GM23338 (cell line): ENCODE measurements at regions not wholly inside any gene's neighbourhood (a gene's known extent, or its start where the extent isn't known, plus 50 kb on each side); places are given as distances from the start of the nearest gene placed in this dataset.

ENCODE experiments used
- ATAC-seq: fragments of 200-7000 bp; cut with Tn5 transposase; 3 replicates; pipeline ENCODE4 v1.9.1; 2020
- DNase-seq: peaks from one replicate; pipeline ENCODE4 v3.0.0-alpha.2; 2015; ENCODE audit warnings: low spot score
- H2AFZ ChIP-seq: fragments of 200-600 bp; sonication (generic); 2 replicates; pipeline ENCODE4 v1.8.0; 2016; ENCODE audit warnings: antibody characterized with exemption, mild to moderate bottlenecking, moderate library complexity
- H3F3A ChIP-seq: fragments of 200-600 bp; sonication (generic); replicated peaks from 2 replicates; pipeline ENCODE4 v1.8.0; 2017; ENCODE audit warnings: antibody characterized with exemption, mixed run types, low read depth
- H3K27ac ChIP-seq: fragments of 200-600 bp; sonication (generic); 2 replicates; pipeline ENCODE4 v1.6.1; 2016; ENCODE audit warnings: low read depth
- H3K27me3 ChIP-seq: fragments of 200-600 bp; sonication (generic); 2 replicates; pipeline ENCODE4 v1.8.0; 2016; ENCODE audit warnings: mild to moderate bottlenecking, mixed run types, moderate library complexity; ENCODE audit not compliant: insufficient read depth
- H3K36me3 ChIP-seq: fragments of 200-600 bp; sonication (generic); 2 replicates; pipeline ENCODE4 v1.8.0; 2016; ENCODE audit warnings: mild to moderate bottlenecking; ENCODE audit not compliant: insufficient read depth
- H3K4me1 ChIP-seq: fragments of 200-600 bp; sonication (generic); 2 replicates; pipeline ENCODE4 v1.8.0; 2016; ENCODE audit warnings: mild to moderate bottlenecking, moderate library complexity; ENCODE audit not compliant: insufficient read depth
- H3K4me2 ChIP-seq: fragments of 200-600 bp; sonication (generic); 2 replicates; pipeline ENCODE4 v1.7.1; 2017; ENCODE audit warnings: mixed run types
- H3K4me3 ChIP-seq: fragments of 200-600 bp; sonication (generic); 2 replicates; pipeline ENCODE4 v1.6.1; 2016; ENCODE audit warnings: mixed run types
- H3K79me2 ChIP-seq: fragments of 200-600 bp; sonication (generic); replicated peaks from 2 replicates; pipeline ENCODE4 v1.8.0; 2017; ENCODE audit warnings: mild to moderate bottlenecking; ENCODE audit not compliant: insufficient read depth
- H3K9me2 ChIP-seq: fragments of 200-600 bp; sonication (generic); 2 replicates; pipeline ENCODE4 v1.8.0; 2017; ENCODE audit not compliant: insufficient read depth
- H4K20me1 ChIP-seq: fragments of 200-600 bp; sonication (generic); replicated peaks from 2 replicates; pipeline ENCODE4 v1.8.0; 2017; ENCODE audit warnings: mild to moderate bottlenecking; ENCODE audit not compliant: insufficient read depth
- H3K27ac Mint-ChIP-seq: 2 replicates; pipeline ENCODE4 v1.8.0; 2020; ENCODE audit warnings: inconsistent platforms, mild to moderate bottlenecking, moderate library complexity, mixed read lengths
- H3K27me3 Mint-ChIP-seq: 3 replicates; pipeline ENCODE4 v1.8.0; 2022; ENCODE audit warnings: low read depth, mild to moderate bottlenecking, moderate library complexity, mixed read lengths, inconsistent platforms; ENCODE audit not compliant: insufficient read depth, poor library complexity
- H3K36me3 Mint-ChIP-seq: 3 replicates; pipeline ENCODE4 v1.8.0; 2021; ENCODE audit warnings: low read depth, mild to moderate bottlenecking, inconsistent platforms, moderate library complexity, mixed read lengths
- H3K4me1 Mint-ChIP-seq: 3 replicates; pipeline ENCODE4 v1.8.0; 2020; ENCODE audit warnings: mild to moderate bottlenecking, inconsistent platforms, mixed read lengths
- H3K4me3 Mint-ChIP-seq: 3 replicates; pipeline ENCODE4 v1.8.0; 2021; ENCODE audit warnings: moderate library complexity, mild to moderate bottlenecking, inconsistent platforms, mixed read lengths
- H3K9me3 Mint-ChIP-seq: 3 replicates; pipeline ENCODE4 v1.8.0; 2020; ENCODE audit warnings: moderate library complexity, mild to moderate bottlenecking, inconsistent platforms, mixed read lengths
- CREB1 ChIP-seq: fragments of 250-450 bp; sonication (Bioruptor Pico); IDR thresholded peaks from 2 replicates; pipeline ENCODE4 v1.5.0; 2020; ENCODE audit warnings: low read depth, mild to moderate bottlenecking, moderate library complexity
- EZH2 ChIP-seq: fragments of 200-600 bp; sonication (generic); IDR thresholded peaks from one replicate; pipeline ENCODE4 v1.8.0; 2017; ENCODE audit warnings: antibody characterized with exemption, mild to moderate bottlenecking, low read depth; ENCODE audit not compliant: unreplicated experiment
- EZH2phosphoT487 ChIP-seq: fragments of 200-600 bp; sonication (generic); IDR thresholded peaks from one replicate; pipeline ENCODE4 v1.8.1; 2018; ENCODE audit warnings: antibody characterized with exemption; ENCODE audit not compliant: unreplicated experiment
- JUNB ChIP-seq: IDR thresholded peaks from one replicate; pipeline ENCODE4 v1.6.1; 2016; ENCODE audit warnings: antibody characterized with exemption; ENCODE audit not compliant: unreplicated experiment
- NANOG ChIP-seq: IDR thresholded peaks from 2 replicates; pipeline ENCODE4 v1.6.1; 2016; ENCODE audit warnings: antibody characterized with exemption, borderline replicate concordance
- POLR2AphosphoS5 ChIP-seq: IDR thresholded peaks from 2 replicates; pipeline ENCODE4 v1.6.1; 2016; ENCODE audit warnings: antibody characterized with exemption, low read depth
- REST ChIP-seq: IDR thresholded peaks from one replicate; pipeline ENCODE4 v1.6.1; 2018; ENCODE audit warnings: antibody characterized with exemption; ENCODE audit not compliant: unreplicated experiment
- STAT1 ChIP-seq: IDR thresholded peaks from one replicate; pipeline ENCODE4 v1.6.1; 2016; ENCODE audit warnings: antibody characterized with exemption; ENCODE audit not compliant: unreplicated experiment
- ZNF114 ChIP-seq: fragments of 250-450 bp; sonication (Bioruptor Pico); IDR thresholded peaks from 2 replicates; pipeline ENCODE4 v1.5.0; 2020; ENCODE audit warnings: mild to moderate bottlenecking, moderate library complexity
- ZNF331 ChIP-seq: fragments of 250-450 bp; sonication (Bioruptor Pico); IDR thresholded peaks from 2 replicates; pipeline ENCODE4 v1.5.0; 2020; ENCODE audit warnings: low read depth, mild to moderate bottlenecking, moderate library complexity

GRCh38 chr1:58159434-58159830 is 387.1 kb downstream of the OMA1 start (continued):
- TF ChIP-seq EZH2, result no peak
- no peak for TF ChIP-seq POLR2AphosphoS5
- TF ChIP-seq STAT1, result no peak
- TF ChIP-seq ZNF331, result no peak
- TF ChIP-seq NANOG, result no peak
- TF ChIP-seq EZH2phosphoT487, result no peak
- TF ChIP-seq JUNB, result no peak
- TF ChIP-seq ZNF114 (CRISPR knock-in tag), result no peak

- H3K79me2 ChIP-seq, result no peaks in the 10 kb centered on the region
- H2AFZ ChIP-seq, result 0 out of 2 replicates have a peak overlapping the region, but pooled peaks have one; percentile 19
- DNase-seq, result no peak
- Mint-ChIP-seq H3K4me3 (no peak overlapping the region), H3K9me3 (no peaks in the 10 kb centered on the region), H3K27me3 (no peaks in the 10 kb centered on the region), H3K4me1 (peaks cover 22% of the 10 kb centered on the region), H3K36me3 (no peaks in the 10 kb centered on the region), H3K27ac (no peak overlapping the region)
- H3K36me3 ChIP-seq, result no peaks in the 10 kb centered on the region
- H3K9me2 ChIP-seq, result no peaks in the 10 kb centered on the region
- peak overlapping the region; percentile 50; the same call in 1 of the 2 replicates for H3K4me2 ChIP-seq
- H3K4me1 ChIP-seq, result peaks cover 32% of the 10 kb centered on the region
- H3K27me3 ChIP-seq, result no peaks in the 10 kb centered on the region
- H4K20me1 ChIP-seq, result no peaks in the 10 kb centered on the region
- no peaks in the 10 kb centered on the region for H3F3A ChIP-seq
- H3K27ac ChIP-seq, result peak overlapping the region; percentile 24; the same call in 1 of the 2 replicates
- H3K4me3 ChIP-seq, result no peak overlapping the region
- TF ChIP-seq ZNF114 (CRISPR knock-in tag) (no peak), CREB1 (CRISPR knock-in tag) (no peak)
- no peak; the same call in 2 of the 3 replicates for ATAC-seq
Measured at GRCh38 chr1:58158506-58159433, 387.8 kb downstream of the OMA1 start.

GRCh38 chr1:58158016-58158415 is 388.5 kb downstream of the OMA1 start:
- Mint-ChIP-seq H3K27ac (no peak overlapping the region), H3K4me3 (no peak overlapping the region), H3K27me3 (no peaks in the 10 kb centered on the region), H3K4me1 (peaks cover 20% of the 10 kb centered on the region), H3K9me3 (no peaks in the 10 kb centered on the region), H3K36me3 (no peaks in the 10 kb centered on the region)
- H3K27me3 ChIP-seq, result no peaks in the 10 kb centered on the region
- no peaks in the 10 kb centered on the region for H3K36me3 ChIP-seq
- H3K4me3 ChIP-seq, result no peak overlapping the region
- ATAC-seq, result peak; percentile 59
- no peaks in the 10 kb centered on the region for H4K20me1 ChIP-seq
- H3K27ac ChIP-seq, result peak overlapping the region; percentile 24; the same call in 1 of the 2 replicates
- no peaks in the 10 kb centered on the region for H3K79me2 ChIP-seq
- no peaks in the 10 kb centered on the region for H3F3A ChIP-seq
- H3K9me2 ChIP-seq, result no peaks in the 10 kb centered on the region
- H3K4me1 ChIP-seq, result peaks cover 32% of the 10 kb centered on the region
- H2AFZ ChIP-seq, result 0 out of 2 replicates have a peak overlapping the region, but pooled peaks have one; percentile 19
- H3K4me2 ChIP-seq, result peak overlapping the region; percentile 50
- DNase-seq, result no peak
- no peak for TF ChIP-seq JUNB
- TF ChIP-seq NANOG, result no peak
- no peak for TF ChIP-seq REST
- TF ChIP-seq POLR2AphosphoS5, result no peak
- TF ChIP-seq EZH2phosphoT487, result no peak
